ENCODE measurements at regions not wholly inside any gene's neighbourhood (a gene's known extent, or its start where the extent isn't known, plus 50 kb on each side); places are given as distances from the start of the nearest gene placed in this dataset.

DNA sequence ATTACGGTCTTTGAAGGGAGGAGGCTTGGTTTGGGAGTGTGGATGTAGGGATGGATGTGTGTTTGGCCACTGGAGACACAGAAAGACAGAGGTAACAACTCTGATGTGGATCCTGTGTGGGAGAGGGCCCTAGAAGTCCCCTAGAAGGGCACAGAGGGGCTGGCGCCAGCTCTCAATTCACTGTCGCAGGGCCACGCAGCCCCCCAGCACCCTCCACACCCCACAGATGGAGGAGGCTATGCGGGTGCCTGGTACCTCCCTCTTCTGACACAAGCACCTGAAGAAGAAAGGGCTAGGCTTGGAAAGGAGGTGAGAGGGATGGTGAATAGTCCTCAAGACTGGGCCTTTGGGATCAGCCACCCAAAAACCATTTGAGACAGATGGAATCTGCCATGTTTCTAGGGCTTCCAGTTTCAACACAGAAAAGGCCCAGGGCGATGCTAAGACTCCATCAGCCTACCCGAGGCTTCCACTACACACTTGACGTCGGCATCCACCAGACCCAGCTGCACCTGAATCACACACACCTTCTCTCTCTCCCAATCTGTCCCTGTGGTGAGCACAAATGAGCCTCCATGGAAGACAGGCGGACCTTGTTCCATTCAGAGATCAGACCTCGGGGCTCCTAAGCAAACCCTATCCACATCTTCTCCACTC, 413.5 kb upstream of the HS6ST1 start:
- TF ChIP-seq, protein P1, sequence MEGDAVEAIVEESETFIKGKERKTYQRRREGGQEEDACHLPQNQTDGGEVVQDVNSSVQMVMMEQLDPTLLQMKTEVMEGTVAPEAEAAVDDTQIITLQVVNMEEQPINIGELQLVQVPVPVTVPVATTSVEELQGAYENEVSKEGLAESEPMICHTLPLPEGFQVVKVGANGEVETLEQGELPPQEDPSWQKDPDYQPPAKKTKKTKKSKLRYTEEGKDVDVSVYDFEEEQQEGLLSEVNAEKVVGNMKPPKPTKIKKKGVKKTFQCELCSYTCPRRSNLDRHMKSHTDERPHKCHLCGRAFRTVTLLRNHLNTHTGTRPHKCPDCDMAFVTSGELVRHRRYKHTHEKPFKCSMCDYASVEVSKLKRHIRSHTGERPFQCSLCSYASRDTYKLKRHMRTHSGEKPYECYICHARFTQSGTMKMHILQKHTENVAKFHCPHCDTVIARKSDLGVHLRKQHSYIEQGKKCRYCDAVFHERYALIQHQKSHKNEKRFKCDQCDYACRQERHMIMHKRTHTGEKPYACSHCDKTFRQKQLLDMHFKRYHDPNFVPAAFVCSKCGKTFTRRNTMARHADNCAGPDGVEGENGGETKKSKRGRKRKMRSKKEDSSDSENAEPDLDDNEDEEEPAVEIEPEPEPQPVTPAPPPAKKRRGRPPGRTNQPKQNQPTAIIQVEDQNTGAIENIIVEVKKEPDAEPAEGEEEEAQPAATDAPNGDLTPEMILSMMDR (IDR thresholded peaks at IDR 0.05; ENCODE audit: poor library complexity), result no peak
- TF ChIP-seq EZH2phosphoT487 (IDR thresholded peaks at IDR 0.05; ENCODE audit: low read depth, severe bottlenecking, unreplicated experiment), result no peak
